HL-60 (cell line): ENCODE measurements at regions not wholly inside any gene's neighbourhood (a gene's known extent, or its start where the extent isn't known, plus 50 kb on each side); places are given as distances from the start of the nearest gene placed in this dataset.

Experiments used
- DNase-seq, 2 experiments: peaks; one replicate each; pipeline ENCODE4 v3.0.0-alpha.2; 2010 to 2020; ENCODE audit warnings: low read depth in 1 of 2, low spot score in 1 of 2
- H3K27ac ChIP-seq: fragments of 250-450 bp; sonication (Bioruptor Pico); replicated peaks from 2 replicates; pipeline ENCODE4 v1.5.1; 2020; ENCODE audit warnings: mild to moderate bottlenecking, moderate library complexity
- H3K27me3 ChIP-seq: fragments of 250-450 bp; sonication (Bioruptor Pico); 2 replicates; pipeline ENCODE4 v1.5.1; 2021; ENCODE audit warnings: mild to moderate bottlenecking, moderate library complexity; ENCODE audit not compliant: insufficient read depth, poor library complexity, severe bottlenecking
- H3K4me3 ChIP-seq: replicated peaks from 2 replicates; pipeline ENCODE4 v1.5.1; 2011; ENCODE audit warnings: mild to moderate bottlenecking, control low read depth, low read length; ENCODE audit not compliant: insufficient read depth
- CTCF ChIP-seq: IDR thresholded peaks from one replicate; pipeline ENCODE4 v1.5.1; 2011; ENCODE audit warnings: low read length, control low read depth, inconsistent platforms; ENCODE audit not compliant: insufficient read depth
- GABPA ChIP-seq: IDR thresholded peaks from 2 replicates; pipeline ENCODE4 v1.6.1; 2012; ENCODE audit warnings: low read depth
- POLR2AphosphoS5 ChIP-seq: IDR thresholded peaks from 2 replicates; pipeline ENCODE4 v1.6.1; 2012; ENCODE audit warnings: low read depth
- REST ChIP-seq: IDR thresholded peaks from 2 replicates; pipeline ENCODE4 v1.6.1; 2012; ENCODE audit warnings: low read depth; ENCODE audit not compliant: insufficient replicate concordance
- SPI1 ChIP-seq: IDR thresholded peaks from 2 replicates; pipeline ENCODE4 v1.6.1; 2012; ENCODE audit warnings: low read depth, mild to moderate bottlenecking, borderline replicate concordance

GRCh38 chr5:74415695-74416102 is 224.8 kb downstream of the ENC1 start:
- H3K27me3 ChIP-seq = no peaks in the 10 kb centered on the region
- TF ChIP-seq SPI1 (no peak), GABPA (no peak), POLR2AphosphoS5 (no peak), REST (no peak), CTCF (no peak)
- H3K27ac ChIP-seq = no peak overlapping the region
- H3K4me3 ChIP-seq = no peak overlapping the region
- no peak for DNase-seq

- H3K4me3 ChIP-seq = no peak overlapping the region
- H3K27ac ChIP-seq = no peak overlapping the region
- H3K27me3 ChIP-seq = no peaks in the 10 kb centered on the region
- TF ChIP-seq GABPA = no peak
- TF ChIP-seq SPI1 = no peak
- TF ChIP-seq POLR2AphosphoS5 = no peak
- no peak for DNase-seq
These were observed 226.3 kb downstream of the ENC1 start for GRCh38 chr5:74414228-74414627.

- Histone ChIP-seq H3K4me3 (no peak overlapping the region), H3K27me3 (no peaks in the 10 kb centered on the region), H3K27ac (no peak overlapping the region)
- DNase-seq = no peak
- TF ChIP-seq REST (no peak), SPI1 (no peak)
These were observed 227.0 kb downstream of the ENC1 start for GRCh38 chr5:74413403-74414048.

- TF ChIP-seq POLR2AphosphoS5 (no peak), SPI1 (no peak), REST (no peak), GABPA (no peak), CTCF (no peak)
- Histone ChIP-seq H3K27me3 (no peaks in the 10 kb centered on the region), H3K27ac (no peak overlapping the region), H3K4me3 (no peak overlapping the region)
- DNase-seq = no peak
These were observed 228.5 kb downstream of the ENC1 start for GRCh38 chr5:74412066-74412465.
